Activated B cell treated with CpG ODN at 0.5 μM for 24 hours (primary cell): ENCODE measurements at regions not wholly inside any gene's neighbourhood (a gene's known extent, or its start where the extent isn't known, plus 50 kb on each side); places are given as distances from the start of the nearest gene placed in this dataset.

Experiments
- ATAC-seq: fragments of 200-7000 bp; cut with Tn5 transposase; one replicate; pipeline ENCODE4 v1.10.0; 2021; ENCODE audit warnings: low read depth, mild to moderate bottlenecking, moderate library complexity
- CTCF ChIA-PET: fragments of 350-600 bp; sonication (Branson Sonifier 250); formaldehyde crosslinking; loops from one replicate; lab custom pipeline; 2021; ENCODE audit warnings: antibody characterized with exemption; lab: Charles Lee
- POLR2A ChIA-PET: fragments of 350-600 bp; sonication (Branson Sonifier 250); formaldehyde crosslinking; loops from one replicate; lab custom pipeline; 2021; ENCODE audit warnings: antibody characterized with exemption; lab: Charles Lee
- DNase-seq: peaks from one replicate; pipeline ENCODE4 v3.0.0; 2022
- H3K27ac Mint-ChIP-seq: one replicate; pipeline ENCODE4 v1.8.0; 2020; ENCODE audit warnings: mixed read lengths
- H3K27me3 Mint-ChIP-seq: one replicate; pipeline ENCODE4 v1.8.0; 2021; ENCODE audit warnings: mixed read lengths
- H3K36me3 Mint-ChIP-seq: one replicate; pipeline ENCODE4 v1.8.0; 2021; ENCODE audit warnings: low read depth, mixed read lengths
- H3K4me1 Mint-ChIP-seq: one replicate; pipeline ENCODE4 v1.8.0; 2021; ENCODE audit warnings: mixed read lengths
- H3K4me3 Mint-ChIP-seq: one replicate; pipeline ENCODE4 v1.8.0; 2020; ENCODE audit warnings: mild to moderate bottlenecking, mixed read lengths
- H3K9me3 Mint-ChIP-seq: one replicate; pipeline ENCODE4 v1.8.0; 2020; ENCODE audit warnings: mixed read lengths
- CTCF ChIP-seq: fragments of 200-600 bp; IDR thresholded peaks from one replicate; pipeline ENCODE4 v1.8.0; 2022; ENCODE audit warnings: antibody characterized with exemption, mild to moderate bottlenecking
- intact Hi-C: fragments of 100-400 bp; cut with micrococcal nuclease; formaldehyde crosslinking; loops from one replicate; pipeline ENCODE4 v1.15.1; 2024

- Mint-ChIP-seq H3K4me3 (no peak overlapping the region), H3K4me1 (peaks cover 22% of the 10 kb centered on the region), H3K9me3 (no peaks in the 10 kb centered on the region), H3K27me3 (peaks cover 42% of the 10 kb centered on the region), H3K27ac (no peak overlapping the region), H3K36me3 (no peaks in the 10 kb centered on the region)
- POLR2A ChIA-PET, result no interaction called here
- intact Hi-C loops, result no loop called here
- no peak for DNase-seq
- no peak for ATAC-seq
- CTCF ChIA-PET, result no interaction called here
- TF ChIP-seq CTCF, result no peak
Measured at GRCh38 chr5:159736844-159737243, 179.4 kb upstream of the ADRA1B start.

DNA sequence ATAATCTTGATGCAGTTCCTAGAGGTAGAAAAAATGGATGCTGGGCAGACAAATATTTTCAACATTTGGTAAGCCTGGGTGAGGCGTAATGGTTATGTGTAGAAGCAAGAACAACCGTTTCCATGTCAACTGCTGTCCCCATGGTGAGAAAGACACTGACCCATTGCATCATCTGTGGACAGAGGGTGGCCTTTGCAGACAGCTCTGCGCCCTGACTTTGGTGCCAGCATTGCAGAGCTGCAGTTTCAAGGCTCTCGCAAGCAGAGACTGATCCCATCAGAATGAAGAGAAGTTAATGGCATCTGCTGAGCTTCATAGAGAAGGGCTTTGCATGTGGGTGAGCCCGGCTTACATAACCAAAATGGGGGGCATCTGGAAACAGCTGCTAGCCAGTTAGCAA, 179.0 kb upstream of the ADRA1B start:
- intact Hi-C loops, result no loop called here
- ChIA-PET POLR2A (no interaction called here), CTCF (no interaction called here)
- ATAC-seq (no peak), DNase-seq (no peak)
- Mint-ChIP-seq H3K36me3 (no peaks in the 10 kb centered on the region), H3K9me3 (no peaks in the 10 kb centered on the region), H3K27me3 (peaks cover 41% of the 10 kb centered on the region), H3K4me3 (no peak overlapping the region), H3K27ac (no peak overlapping the region), H3K4me1 (peaks cover 19% of the 10 kb centered on the region)
- no peak for TF ChIP-seq CTCF

- Mint-ChIP-seq H3K4me1 (no peaks in the 10 kb centered on the region), H3K27ac (no peak overlapping the region), H3K27me3 (peaks cover 21% of the 10 kb centered on the region), H3K36me3 (no peaks in the 10 kb centered on the region), H3K4me3 (no peak overlapping the region), H3K9me3 (no peaks in the 10 kb centered on the region)
- ChIA-PET CTCF (no interaction called here), POLR2A (no interaction called here)
- intact Hi-C loops, result no loop called here
- no peak for TF ChIP-seq CTCF
- DNase-seq, result no peak
- no peak for ATAC-seq
Measured at GRCh38 chr5:159741829-159742322, 174.4 kb upstream of the ADRA1B start.

- ATAC-seq, result no peak
- no peak for TF ChIP-seq CTCF
- Mint-ChIP-seq H3K36me3 (no peaks in the 10 kb centered on the region), H3K9me3 (no peaks in the 10 kb centered on the region), H3K27me3 (peaks cover 8% of the 10 kb centered on the region), H3K27ac (no peak overlapping the region), H3K4me1 (no peaks in the 10 kb centered on the region), H3K4me3 (no peak overlapping the region)
- intact Hi-C loops, result no loop called here
- ChIA-PET POLR2A (interaction anchor here (0.7 kb wide), 1 partner anchor 309 kb away, joined by 3 read pairs; no protein-coding TSS in a partner anchor), CTCF (no interaction called here)
- no peak for DNase-seq
Measured at GRCh38 chr5:159743234-159743633, 173.0 kb upstream of the ADRA1B start.

DNA sequence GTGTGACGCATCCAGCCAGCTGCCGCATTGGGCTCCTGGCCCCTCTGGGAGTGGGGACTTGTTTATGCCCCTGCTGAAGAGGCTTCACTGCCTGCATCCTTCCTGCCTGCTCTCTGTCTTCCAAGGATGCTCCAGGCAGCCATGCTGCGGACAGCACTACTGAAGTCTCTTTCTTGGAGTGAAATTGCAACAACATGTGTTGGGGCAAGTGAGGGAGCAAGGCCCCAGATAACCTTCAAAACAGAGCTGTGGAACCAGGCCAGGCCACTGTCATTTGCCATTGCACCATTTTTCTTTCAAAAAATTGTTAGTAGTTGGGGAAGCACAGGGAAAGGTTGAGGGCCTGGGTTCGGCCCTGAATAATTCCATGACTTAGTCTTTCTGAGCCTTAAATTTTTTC, 169.6 kb upstream of the ADRA1B start:
- no peaks in the 10 kb centered on the region for H3K27me3 Mint-ChIP-seq
- no peak for TF ChIP-seq CTCF
- no peak overlapping the region for H3K4me3 Mint-ChIP-seq
- peaks cover 5% of the 10 kb centered on the region for H3K9me3 Mint-ChIP-seq
- H3K4me1 Mint-ChIP-seq, result peaks cover 11% of the 10 kb centered on the region
- ChIA-PET POLR2A (no interaction called here), CTCF (no interaction called here)
- H3K27ac Mint-ChIP-seq, result no peak overlapping the region
- intact Hi-C loops, result no loop called here
- ATAC-seq (no peak), DNase-seq (no peak)
- H3K36me3 Mint-ChIP-seq, result no peaks in the 10 kb centered on the region
